ENCODE measurements at regions not wholly inside any gene's neighbourhood (a gene's known extent, or its start where the extent isn't known, plus 50 kb on each side); places are given as distances from the start of the nearest gene placed in this dataset.

GRCh38 chr12:70154087-70154638 lies 89.1 kb upstream of the CNOT2 start:
- no peaks in the 10 kb centered on the region for H3K4me1 ChIP-seq (ENCODE audit: insufficient read depth, low read length)
- DNase-seq (ENCODE audit: insufficient read length, low spot score, missing footprints), result no peak

GRCh38 chr12:70154960-70155589 lies 88.2 kb upstream of the CNOT2 start:
- H4K20me1 ChIP-seq (ENCODE audit: insufficient read depth, low read length), result no peaks in the 10 kb centered on the region
- DNase-seq (ENCODE audit: insufficient read length, low spot score, missing footprints), result no peak
- no peak overlapping the region for H3K4me2 ChIP-seq (ENCODE audit: insufficient read depth, low read length)

More at GRCh38 chr12:70154087-70154638, 89.1 kb upstream of the CNOT2 start:
- Histone ChIP-seq H4K20me1 (ENCODE audit: insufficient read depth, low read length) (no peaks in the 10 kb centered on the region), H3K79me2 (ENCODE audit: insufficient read depth, low read length) (no peaks in the 10 kb centered on the region), H3K36me3 (ENCODE audit: insufficient read depth, low read length) (no peaks in the 10 kb centered on the region), H3K4me3 (ENCODE audit: insufficient read depth, low read length) (no peak overlapping the region), H3K4me2 (ENCODE audit: insufficient read depth, low read length) (no peak overlapping the region), H3K27me3 (ENCODE audit: insufficient read depth, low read length) (no peaks in the 10 kb centered on the region), H3K9me3 (ENCODE audit: low read depth, low read length) (no peaks in the 10 kb centered on the region), H3K27ac (ENCODE audit: low read depth, low read length) (no peak overlapping the region), H2AFZ (ENCODE audit: low read length) (no peak overlapping the region)
- TF ChIP-seq, protein P1, sequence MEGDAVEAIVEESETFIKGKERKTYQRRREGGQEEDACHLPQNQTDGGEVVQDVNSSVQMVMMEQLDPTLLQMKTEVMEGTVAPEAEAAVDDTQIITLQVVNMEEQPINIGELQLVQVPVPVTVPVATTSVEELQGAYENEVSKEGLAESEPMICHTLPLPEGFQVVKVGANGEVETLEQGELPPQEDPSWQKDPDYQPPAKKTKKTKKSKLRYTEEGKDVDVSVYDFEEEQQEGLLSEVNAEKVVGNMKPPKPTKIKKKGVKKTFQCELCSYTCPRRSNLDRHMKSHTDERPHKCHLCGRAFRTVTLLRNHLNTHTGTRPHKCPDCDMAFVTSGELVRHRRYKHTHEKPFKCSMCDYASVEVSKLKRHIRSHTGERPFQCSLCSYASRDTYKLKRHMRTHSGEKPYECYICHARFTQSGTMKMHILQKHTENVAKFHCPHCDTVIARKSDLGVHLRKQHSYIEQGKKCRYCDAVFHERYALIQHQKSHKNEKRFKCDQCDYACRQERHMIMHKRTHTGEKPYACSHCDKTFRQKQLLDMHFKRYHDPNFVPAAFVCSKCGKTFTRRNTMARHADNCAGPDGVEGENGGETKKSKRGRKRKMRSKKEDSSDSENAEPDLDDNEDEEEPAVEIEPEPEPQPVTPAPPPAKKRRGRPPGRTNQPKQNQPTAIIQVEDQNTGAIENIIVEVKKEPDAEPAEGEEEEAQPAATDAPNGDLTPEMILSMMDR (IDR thresholded peaks at IDR 0.05; ENCODE audit: extremely low read depth, low read depth, low read length), result no peak

GRCh38 chr12:70157099-70157498 lies 86.1 kb upstream of the CNOT2 start:
- H2AFZ ChIP-seq (ENCODE audit: low read length), result no peak overlapping the region
- DNase-seq (ENCODE audit: insufficient read length, low spot score, missing footprints), result no peak
- H3K4me2 ChIP-seq (ENCODE audit: insufficient read depth, low read length), result no peak overlapping the region
- H3K27ac ChIP-seq (ENCODE audit: low read depth, low read length), result no peak overlapping the region
- H3K4me1 ChIP-seq (ENCODE audit: insufficient read depth, low read length), result no peaks in the 10 kb centered on the region
- TF ChIP-seq, protein P1 (IDR thresholded peaks at IDR 0.05; ENCODE audit: extremely low read depth, low read depth, low read length), result no peak
- H3K79me2 ChIP-seq (ENCODE audit: insufficient read depth, low read length), result no peaks in the 10 kb centered on the region
- H3K4me3 ChIP-seq (ENCODE audit: insufficient read depth, low read length), result no peak overlapping the region
- no peaks in the 10 kb centered on the region for H3K9me3 ChIP-seq (ENCODE audit: low read depth, low read length)
- no peaks in the 10 kb centered on the region for H3K36me3 ChIP-seq (ENCODE audit: insufficient read depth, low read length)
- no peaks in the 10 kb centered on the region for H4K20me1 ChIP-seq (ENCODE audit: insufficient read depth, low read length)
- H3K27me3 ChIP-seq (ENCODE audit: insufficient read depth, low read length), result no peaks in the 10 kb centered on the region

More at GRCh38 chr12:70154960-70155589, 88.2 kb upstream of the CNOT2 start:
- no peaks in the 10 kb centered on the region for H3K79me2 ChIP-seq (ENCODE audit: insufficient read depth, low read length)
- H2AFZ ChIP-seq (ENCODE audit: low read length), result no peak overlapping the region
- no peak overlapping the region for H3K27ac ChIP-seq (ENCODE audit: low read depth, low read length)
- TF ChIP-seq, protein P1 (IDR thresholded peaks at IDR 0.05; ENCODE audit: extremely low read depth, low read depth, low read length), result no peak
- no peaks in the 10 kb centered on the region for H3K9me3 ChIP-seq (ENCODE audit: low read depth, low read length)
- no peaks in the 10 kb centered on the region for H3K27me3 ChIP-seq (ENCODE audit: insufficient read depth, low read length)
- H3K36me3 ChIP-seq (ENCODE audit: insufficient read depth, low read length), result no peaks in the 10 kb centered on the region
- no peaks in the 10 kb centered on the region for H3K4me1 ChIP-seq (ENCODE audit: insufficient read depth, low read length)
- H3K4me3 ChIP-seq (ENCODE audit: insufficient read depth, low read length), result no peak overlapping the region

DNA sequence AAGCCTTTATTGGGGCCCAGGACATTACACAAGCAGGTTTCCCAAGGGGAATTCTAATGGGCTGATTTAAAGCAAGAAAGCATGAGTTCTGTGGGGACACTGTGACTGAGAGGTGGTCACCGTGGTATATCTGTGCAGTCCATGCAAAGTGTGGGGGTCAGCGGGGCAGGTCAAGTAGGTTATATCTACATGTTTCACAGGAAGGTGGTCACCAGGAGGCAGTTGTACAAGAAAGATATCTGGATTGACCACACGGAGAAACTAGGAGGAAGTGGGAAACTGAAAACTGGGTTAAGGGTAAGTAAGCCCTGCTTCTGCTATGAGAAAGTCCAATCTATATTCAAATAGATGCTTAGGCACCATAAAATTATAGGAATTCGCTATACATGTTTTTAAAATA lies 77.8 kb upstream of the CNOT2 start:
- H3K4me1 ChIP-seq (ENCODE audit: insufficient read depth, low read length), result no peaks in the 10 kb centered on the region
- H3K27ac ChIP-seq (ENCODE audit: low read depth, low read length), result no peak overlapping the region
- no peak overlapping the region for H3K4me2 ChIP-seq (ENCODE audit: insufficient read depth, low read length)
- no peak overlapping the region for H2AFZ ChIP-seq (ENCODE audit: low read length)
- no peaks in the 10 kb centered on the region for H4K20me1 ChIP-seq (ENCODE audit: insufficient read depth, low read length)
- no peaks in the 10 kb centered on the region for H3K9me3 ChIP-seq (ENCODE audit: low read depth, low read length)
- no peaks in the 10 kb centered on the region for H3K36me3 ChIP-seq (ENCODE audit: insufficient read depth, low read length)
- TF ChIP-seq, protein P1 (IDR thresholded peaks at IDR 0.05; ENCODE audit: extremely low read depth, low read depth, low read length), result no peak
- H3K79me2 ChIP-seq (ENCODE audit: insufficient read depth, low read length), result no peaks in the 10 kb centered on the region
- H3K27me3 ChIP-seq (ENCODE audit: insufficient read depth, low read length), result no peaks in the 10 kb centered on the region
- no peak for DNase-seq (ENCODE audit: insufficient read length, low spot score, missing footprints)
- H3K4me3 ChIP-seq (ENCODE audit: insufficient read depth, low read length), result no peak overlapping the region
